Neural cell (in vitro differentiated cells): ENCODE measurements at regions not wholly inside any gene's neighbourhood (a gene's known extent, or its start where the extent isn't known, plus 50 kb on each side); places are given as distances from the start of the nearest gene placed in this dataset.

Experiments used
- H2AFZ ChIP-seq: fragments of 200-600, 300-800 bp; sonication (generic), shearing (Covaris generic); 2 replicates; pipeline ENCODE4 v1.6.0; 2014; ENCODE audit warnings: low read depth, mild to moderate bottlenecking, antibody characterized with exemption, low read length, moderate library complexity
- H3F3A ChIP-seq: fragments of 200-600 bp; shearing (Covaris generic); 2 replicates; pipeline ENCODE4 v1.6.1; 2016; ENCODE audit warnings: mild to moderate bottlenecking, moderate library complexity, mixed read lengths, antibody characterized with exemption, low read length; ENCODE audit not compliant: insufficient read depth, poor library complexity, severe bottlenecking
- H3K27ac ChIP-seq: fragments of 200-600, 300-800 bp; sonication (generic), shearing (Covaris generic); 2 replicates; pipeline ENCODE4 v1.5.1; 2014; ENCODE audit warnings: mild to moderate bottlenecking, low read length, moderate library complexity
- H3K27me3 ChIP-seq: fragments of 300-800, 200-600 bp; sonication (generic), shearing (Covaris generic); 2 replicates; pipeline ENCODE4 v1.6.0; 2014; ENCODE audit warnings: mild to moderate bottlenecking, low read depth, low read length, moderate library complexity; ENCODE audit not compliant: insufficient read depth
- H3K36me3 ChIP-seq: fragments of 300-800, 200-600 bp; sonication (generic), shearing (Covaris generic); 2 replicates; pipeline ENCODE4 v1.5.1; 2014; ENCODE audit warnings: mild to moderate bottlenecking, antibody characterized with exemption, low read length, moderate library complexity; ENCODE audit not compliant: insufficient read depth
- H3K4me2 ChIP-seq: fragments of 300-800, 200-600 bp; sonication (generic), shearing (Covaris generic); 2 replicates; pipeline ENCODE4 v1.6.0; 2014; ENCODE audit warnings: mild to moderate bottlenecking, low read length
- H3K4me3 ChIP-seq: fragments of 300-800, 200-600 bp; sonication (generic), shearing (Covaris generic); 2 replicates; pipeline ENCODE4 v1.5.1; 2014; ENCODE audit warnings: mild to moderate bottlenecking, low read length, moderate library complexity
- H3K79me2 ChIP-seq: fragments of 200-600 bp; shearing (Covaris generic); replicated peaks from 2 replicates; pipeline ENCODE4 v1.6.0; 2014; ENCODE audit warnings: mild to moderate bottlenecking, low read length, moderate library complexity; ENCODE audit not compliant: insufficient read depth
- H3K9ac ChIP-seq: fragments of 300-800, 200-600 bp; sonication (generic), shearing (Covaris generic); 2 replicates; pipeline ENCODE4 v1.6.1; 2016; ENCODE audit warnings: mild to moderate bottlenecking, low read length, mixed read lengths
- H3K9me2 ChIP-seq: fragments of 200-600 bp; shearing (Covaris generic); 2 replicates; pipeline ENCODE4 v1.6.1; 2016; ENCODE audit warnings: mild to moderate bottlenecking, low read length, mixed read lengths; ENCODE audit not compliant: insufficient read depth
- H3K9me3 ChIP-seq: fragments of 200-600, 300-800 bp; sonication (generic), shearing (Covaris generic); 2 replicates; pipeline ENCODE4 v1.6.1; 2016; ENCODE audit warnings: mild to moderate bottlenecking, mixed run types, low read length, moderate library complexity, mixed read lengths
- H4K20me1 ChIP-seq: fragments of 200-600 bp; shearing (Covaris generic); 2 replicates; pipeline ENCODE4 v1.6.1; 2016; ENCODE audit warnings: mild to moderate bottlenecking, mixed run types; ENCODE audit not compliant: insufficient read depth
- CTCF ChIP-seq: fragments of 450-650 bp; IDR thresholded peaks from 2 replicates; pipeline ENCODE4 v1.5.1; 2014; ENCODE audit warnings: antibody characterized with exemption, mild to moderate bottlenecking, moderate library complexity; ENCODE audit not compliant: poor library complexity, severe bottlenecking
- EP300 ChIP-seq: fragments of 450-650 bp; conservative IDR thresholded peaks from 2 replicates; pipeline ENCODE4 v1.6.1; 2014; ENCODE audit warnings: antibody characterized with exemption, mild to moderate bottlenecking, moderate library complexity; ENCODE audit not compliant: poor library complexity, severe bottlenecking
- EZH2 ChIP-seq: fragments of 200-600, 300-800 bp; shearing (Covaris generic), sonication (generic); IDR thresholded peaks from 2 replicates; pipeline ENCODE4 v1.6.1; 2014; ENCODE audit warnings: antibody characterized with exemption, low read length, borderline replicate concordance, mild to moderate bottlenecking; ENCODE audit not compliant: insufficient read depth, poor library complexity, severe bottlenecking
- MXI1 ChIP-seq: fragments of 450-650 bp; conservative IDR thresholded peaks from 2 replicates; pipeline ENCODE4 v1.6.1; 2014; ENCODE audit warnings: antibody characterized with exemption, mild to moderate bottlenecking; ENCODE audit not compliant: poor library complexity, severe bottlenecking
- POLR2AphosphoS5 ChIP-seq: IDR thresholded peaks from 2 replicates; pipeline ENCODE4 v1.6.1; 2012
- RAD21 ChIP-seq: fragments of 450-650 bp; conservative IDR thresholded peaks from 2 replicates; pipeline ENCODE4 v1.6.1; 2014; ENCODE audit warnings: antibody characterized with exemption, mild to moderate bottlenecking, moderate library complexity
- REST ChIP-seq: IDR thresholded peaks from 2 replicates; pipeline ENCODE4 v1.6.1; 2012; ENCODE audit warnings: borderline replicate concordance
- SMC3 ChIP-seq: fragments of 450-650 bp; conservative IDR thresholded peaks from 2 replicates; pipeline ENCODE4 v1.6.1; 2014; ENCODE audit warnings: antibody characterized with exemption, mild to moderate bottlenecking, moderate library complexity; ENCODE audit not compliant: poor library complexity
- TAF1 ChIP-seq: IDR thresholded peaks from 2 replicates; pipeline ENCODE4 v1.6.1; 2012; ENCODE audit warnings: low read depth

DNA sequence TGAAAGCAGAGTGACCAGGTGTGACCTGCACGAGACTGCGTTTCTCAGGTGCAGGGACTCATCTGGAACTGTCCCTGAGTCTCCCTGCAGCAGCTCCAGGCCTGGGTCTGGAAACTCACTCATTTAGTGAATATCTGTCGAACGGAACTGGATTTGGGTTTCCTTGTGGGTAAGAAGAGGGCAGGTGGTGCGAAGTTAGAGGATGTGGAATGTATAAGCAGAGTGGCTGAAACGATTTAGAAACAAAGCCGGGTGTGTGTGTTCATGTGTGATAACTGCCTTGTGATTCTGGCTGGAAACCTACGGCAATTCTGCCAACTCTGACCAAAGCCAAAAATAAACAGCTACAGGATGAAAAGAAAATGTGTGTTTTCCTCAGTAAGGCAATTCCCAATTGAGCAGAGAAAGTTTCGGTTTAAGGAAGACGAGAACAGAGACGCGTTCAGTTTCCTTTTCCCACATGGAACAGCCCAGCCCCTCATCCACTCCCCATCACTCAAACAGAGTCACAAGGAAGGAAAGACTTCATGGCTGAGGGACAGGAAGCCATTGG is 130.3 kb downstream of the NSG2 start:
- no peaks in the 10 kb centered on the region for H3K27me3 ChIP-seq
- H3K4me2 ChIP-seq = no peak overlapping the region
- no peak overlapping the region for H3K4me3 ChIP-seq
- TF ChIP-seq RAD21 (no peak), POLR2AphosphoS5 (no peak), CTCF (no peak), TAF1 (no peak), EZH2 (no peak), EP300 (no peak), MXI1 (no peak), REST (no peak), SMC3 (no peak)
- peaks cover 7% of the 10 kb centered on the region for H3F3A ChIP-seq
- H3K79me2 ChIP-seq = no peaks in the 10 kb centered on the region
- no peak overlapping the region for H3K9ac ChIP-seq
- no peaks in the 10 kb centered on the region for H3K9me3 ChIP-seq
- H2AFZ ChIP-seq = no peak overlapping the region
- no peak overlapping the region for H3K27ac ChIP-seq
- no peaks in the 10 kb centered on the region for H4K20me1 ChIP-seq
- no peaks in the 10 kb centered on the region for H3K9me2 ChIP-seq
- no peaks in the 10 kb centered on the region for H3K36me3 ChIP-seq

DNA sequence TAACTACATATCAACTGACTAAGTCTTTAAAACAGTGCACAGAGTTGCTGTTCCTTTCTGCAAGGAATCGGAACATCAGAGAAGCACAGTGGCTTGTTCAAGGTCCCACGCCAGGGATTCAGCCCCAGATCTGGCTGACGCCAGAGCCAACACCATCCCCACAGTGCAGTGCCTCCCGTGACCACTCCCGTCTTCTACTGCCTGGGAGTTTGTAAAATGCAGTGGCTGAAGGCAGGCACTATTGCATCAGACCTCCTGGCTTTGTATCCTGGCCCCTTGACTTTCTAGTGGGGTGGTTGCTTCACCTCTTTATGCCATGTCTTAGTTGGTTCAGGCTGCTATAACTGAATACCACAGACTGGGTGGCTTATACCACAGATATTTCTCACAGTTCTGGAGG is 131.0 kb downstream of the NSG2 start:
- Histone ChIP-seq H3F3A (peaks cover 7% of the 10 kb centered on the region), H3K36me3 (no peaks in the 10 kb centered on the region), H3K27ac (no peak overlapping the region), H2AFZ (no peak overlapping the region), H3K79me2 (no peaks in the 10 kb centered on the region), H3K9me3 (no peaks in the 10 kb centered on the region), H3K9ac (no peak overlapping the region), H3K27me3 (no peaks in the 10 kb centered on the region), H3K4me2 (no peak overlapping the region), H3K9me2 (no peaks in the 10 kb centered on the region), H4K20me1 (no peaks in the 10 kb centered on the region), H3K4me3 (no peak overlapping the region)
- TF ChIP-seq EZH2 (no peak), REST (no peak), POLR2AphosphoS5 (no peak), SMC3 (no peak), CTCF (no peak), RAD21 (no peak), TAF1 (no peak), EP300 (no peak), MXI1 (no peak)
